ENCODE measurements at regions not wholly inside any gene's neighbourhood (a gene's known extent, or its start where the extent isn't known, plus 50 kb on each side); places are given as distances from the start of the nearest gene placed in this dataset.

DNA sequence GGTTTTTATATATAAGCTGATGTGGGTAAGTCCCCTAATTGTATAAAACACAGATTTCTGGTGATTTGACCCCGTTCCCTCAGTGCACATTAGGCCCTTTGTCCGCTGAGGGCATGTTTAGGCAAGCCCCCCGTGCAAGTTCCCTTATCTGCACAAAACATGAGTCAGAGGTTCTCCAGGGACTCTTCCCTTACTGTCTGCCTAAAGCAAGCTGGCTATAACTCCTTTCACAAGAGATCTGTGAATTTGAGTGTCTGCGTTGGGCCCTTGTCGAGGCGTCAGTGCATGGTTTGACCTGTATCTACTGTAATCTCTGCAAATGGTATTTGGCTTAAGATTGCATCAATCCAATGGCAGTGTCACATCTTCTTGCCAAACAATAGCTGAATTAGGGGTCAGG lies 712.8 kb downstream of the CDH8 start:
- DNase-seq (ENCODE audit: low read depth), result no peak

DNA sequence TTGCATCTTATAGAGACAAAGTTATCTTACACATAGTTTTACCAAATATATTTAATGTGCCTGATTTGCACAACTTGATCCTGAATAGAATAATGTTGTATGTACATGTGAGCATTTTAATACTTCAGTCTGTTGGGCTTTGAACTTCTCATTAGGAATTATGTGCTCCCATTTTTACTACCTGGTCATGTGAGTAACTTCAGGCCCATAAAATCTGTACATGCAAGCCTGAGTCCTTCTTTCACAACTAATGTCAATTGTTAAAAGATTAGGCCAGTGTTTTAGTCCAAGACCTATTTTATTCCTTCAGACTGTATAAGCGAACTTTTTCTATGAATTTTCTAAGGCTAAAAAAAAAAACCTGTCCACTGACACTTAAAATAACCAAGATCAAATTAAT lies 715.4 kb downstream of the CDH8 start:
- DNase-seq (ENCODE audit: low read depth), result no peak

DNA sequence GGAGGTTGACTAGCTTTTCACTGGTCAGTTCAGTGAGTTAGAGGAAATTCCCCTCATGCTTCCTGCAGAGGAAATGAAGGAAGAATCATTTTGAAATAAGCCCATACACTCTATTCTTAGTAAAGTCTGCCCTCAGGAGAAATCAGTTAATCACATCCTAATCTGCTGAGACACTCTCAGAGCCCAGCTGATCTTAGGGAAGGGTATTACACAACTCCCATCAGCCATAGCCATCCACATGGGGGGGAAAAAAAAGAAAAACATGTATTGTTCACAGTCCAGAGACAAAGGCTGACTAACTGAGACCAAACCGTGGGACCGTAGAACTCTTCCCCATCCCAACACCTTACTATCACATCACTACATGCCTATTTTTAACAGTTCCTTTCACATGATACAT lies 722.3 kb downstream of the CDH8 start:
- DNase-seq (ENCODE audit: low read depth), result no peak

DNA sequence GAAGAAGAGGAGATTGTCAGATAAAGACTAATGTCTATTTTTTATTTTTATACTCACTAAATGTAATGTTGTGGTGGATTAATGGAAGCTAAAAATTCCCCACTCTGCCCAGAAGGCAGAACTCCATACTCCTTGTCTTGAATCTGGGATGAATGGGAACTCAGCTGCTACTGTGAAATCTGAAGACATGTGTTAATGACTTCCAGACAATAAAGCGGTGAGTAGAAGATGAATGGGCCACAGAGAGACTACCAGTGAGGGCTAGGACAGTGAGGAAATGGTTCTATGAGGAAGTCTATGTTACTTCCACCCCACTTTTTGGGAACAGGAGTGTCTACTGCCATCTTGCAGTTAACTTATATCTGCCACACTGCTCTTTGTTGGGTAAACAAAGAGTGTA lies 726.9 kb downstream of the CDH8 start:
- no peak for DNase-seq (ENCODE audit: low read depth)

DNA sequence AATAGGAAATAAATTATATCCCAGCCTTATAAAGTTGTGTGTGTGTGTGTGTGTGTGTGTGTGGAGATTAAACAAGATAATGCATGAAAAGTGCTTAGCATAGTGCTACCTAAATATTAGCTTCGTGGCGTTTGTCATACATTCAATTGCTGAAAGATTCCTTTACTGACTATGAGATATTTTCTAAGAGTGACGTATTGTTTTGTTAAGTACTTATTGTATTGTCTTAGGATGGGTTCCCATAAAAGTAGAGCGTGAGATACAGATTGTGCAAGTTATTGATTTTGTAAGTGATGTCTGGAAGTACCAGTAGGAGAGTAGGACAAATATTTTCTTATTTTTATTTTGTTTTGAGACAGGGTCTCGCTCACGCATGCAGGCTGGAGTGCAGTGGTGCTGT lies 730.0 kb downstream of the CDH8 start:
- no peak for DNase-seq (ENCODE audit: low read depth)

DNA sequence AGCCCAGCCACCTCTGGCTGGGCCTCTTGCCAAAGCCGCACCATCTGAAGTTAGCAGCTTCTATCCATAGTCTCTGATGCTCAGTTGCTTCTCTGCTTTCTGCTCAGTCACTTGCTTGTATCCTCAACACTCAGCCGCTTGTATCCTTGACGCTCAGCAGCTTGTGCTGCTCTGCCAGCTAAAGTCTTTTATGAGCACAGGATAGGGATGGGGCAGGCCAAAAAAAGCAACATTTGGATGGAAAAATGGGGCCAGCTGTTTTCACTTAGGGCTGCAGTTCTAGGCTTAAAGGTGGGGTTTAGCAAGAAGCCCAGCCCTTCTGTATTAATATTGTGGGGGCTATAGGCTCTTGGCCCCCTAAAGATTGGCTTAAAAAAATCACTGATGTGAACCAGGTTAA lies 739.4 kb downstream of the CDH8 start:
- no peak for DNase-seq (ENCODE audit: low read depth)

DNA sequence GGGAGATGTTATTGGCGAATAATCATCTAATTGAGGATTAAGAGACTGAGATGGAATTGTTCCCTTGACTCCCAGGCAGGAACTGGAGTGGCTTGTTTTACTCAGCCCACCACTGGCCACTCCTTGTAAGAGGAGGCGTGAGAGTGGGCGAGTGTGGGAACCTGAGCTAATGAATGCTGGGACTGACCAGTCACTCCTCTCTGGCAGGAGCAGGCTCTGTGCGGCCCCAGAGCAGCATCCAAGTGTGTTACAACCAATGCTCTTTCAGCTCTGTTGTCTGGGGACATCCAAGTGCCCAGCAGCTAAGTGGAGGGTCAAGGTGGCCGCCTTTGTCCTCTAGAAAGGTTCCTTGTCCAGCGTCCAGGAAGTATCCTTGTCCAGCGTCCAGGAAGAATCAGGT lies 739.9 kb downstream of the CDH8 start:
- DNase-seq (ENCODE audit: low read depth), result no peak

DNA sequence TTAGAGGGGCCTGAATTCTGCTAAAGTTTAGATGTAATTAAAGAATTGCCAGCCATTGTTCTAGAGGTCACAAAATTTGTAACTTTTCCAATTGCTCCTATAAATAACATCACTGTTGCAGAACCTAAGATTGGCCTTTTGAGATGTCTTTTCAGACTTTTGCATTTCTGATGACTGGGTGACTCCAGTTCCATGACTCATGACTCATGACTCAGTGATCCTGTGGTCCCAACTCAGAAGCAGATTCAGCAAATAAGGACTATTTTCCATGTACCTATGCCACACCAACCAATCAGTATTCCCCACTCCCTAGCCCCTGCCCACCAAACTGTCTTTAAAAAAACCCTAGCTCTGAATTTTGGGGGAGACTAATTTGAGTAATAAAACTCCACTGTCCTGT lies 740.9 kb downstream of the CDH8 start:
- DNase-seq (ENCODE audit: low read depth), result no peak

DNA sequence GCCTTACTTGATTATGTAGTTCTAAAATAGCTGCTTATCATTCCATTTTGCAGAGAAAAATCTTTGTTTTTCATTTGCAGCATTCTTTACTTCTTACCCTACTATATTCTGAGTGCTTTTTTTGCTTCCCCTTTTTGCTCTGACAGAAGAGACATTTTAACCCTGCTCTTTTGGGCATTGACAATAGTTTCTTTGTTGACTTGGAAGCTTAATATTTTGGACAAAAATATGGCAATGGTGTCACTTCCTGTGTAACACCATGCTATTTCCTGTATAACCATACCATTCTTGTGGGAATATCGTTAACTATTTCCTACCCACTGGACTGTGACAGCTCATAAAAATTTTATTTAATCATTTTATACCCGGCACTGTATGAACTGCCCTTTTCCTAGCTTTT lies 747.1 kb downstream of the CDH8 start:
- no peak for DNase-seq (ENCODE audit: low read depth)

DNA sequence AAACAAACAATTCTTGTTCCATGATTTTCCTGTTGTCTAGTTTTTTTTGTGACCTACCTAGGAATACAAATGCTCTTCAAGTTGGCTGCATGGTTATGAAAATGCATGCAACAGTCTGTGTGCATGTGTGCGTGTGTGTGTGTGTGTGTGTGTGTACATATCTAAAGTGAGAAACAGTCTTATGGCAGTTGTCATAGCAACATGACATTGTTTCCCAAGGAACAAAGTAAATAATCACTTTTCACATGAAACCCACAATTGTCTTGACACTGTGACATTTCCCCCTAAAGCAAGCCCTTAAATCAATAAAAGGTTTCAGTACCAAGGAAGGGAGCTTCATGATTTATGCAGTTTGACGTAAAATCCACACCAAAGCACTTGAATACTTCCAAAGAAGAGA lies 758.4 kb downstream of the CDH8 start:
- DNase-seq (ENCODE audit: low read depth), result no peak

DNA sequence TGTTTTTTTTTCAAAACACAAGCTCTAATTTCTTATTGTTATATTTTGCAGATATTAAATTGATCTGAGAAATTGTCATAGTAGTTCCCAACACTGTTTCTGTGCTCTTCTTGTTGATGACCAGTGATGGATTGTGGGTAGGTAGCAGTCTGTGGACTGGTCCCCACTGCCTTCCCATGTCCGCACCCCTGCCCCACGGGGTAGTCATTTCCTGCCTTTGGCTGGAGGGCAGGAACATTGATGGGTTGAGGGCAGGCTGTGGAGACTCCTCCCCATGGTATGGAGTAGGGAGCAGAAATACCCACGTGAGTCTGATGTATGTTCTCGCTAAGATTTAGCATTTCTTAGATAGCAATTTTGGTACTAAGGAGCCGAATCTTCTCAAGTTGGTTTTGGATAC lies 762.0 kb downstream of the CDH8 start:
- DNase-seq (ENCODE audit: low read depth), result no peak

DNA sequence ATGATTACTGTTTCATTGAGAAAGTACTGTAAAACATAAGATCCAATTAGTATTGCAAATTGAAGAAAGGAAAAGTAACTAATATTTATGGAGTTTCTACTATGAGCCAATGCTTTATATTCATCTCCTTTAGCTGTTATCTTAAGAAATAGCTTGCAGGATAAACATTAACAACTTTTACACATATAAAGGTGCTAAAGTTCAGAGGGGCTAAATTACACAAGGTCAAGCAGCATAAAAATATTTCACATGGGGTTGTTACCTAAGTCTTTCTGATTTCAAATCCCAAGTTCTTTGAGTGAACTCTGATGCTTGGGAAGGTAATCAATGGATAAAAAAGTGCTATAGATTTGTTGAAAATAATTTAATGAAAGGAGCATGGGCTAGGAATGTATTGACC lies 765.5 kb downstream of the CDH8 start:
- DNase-seq (ENCODE audit: low read depth), result no peak

DNA sequence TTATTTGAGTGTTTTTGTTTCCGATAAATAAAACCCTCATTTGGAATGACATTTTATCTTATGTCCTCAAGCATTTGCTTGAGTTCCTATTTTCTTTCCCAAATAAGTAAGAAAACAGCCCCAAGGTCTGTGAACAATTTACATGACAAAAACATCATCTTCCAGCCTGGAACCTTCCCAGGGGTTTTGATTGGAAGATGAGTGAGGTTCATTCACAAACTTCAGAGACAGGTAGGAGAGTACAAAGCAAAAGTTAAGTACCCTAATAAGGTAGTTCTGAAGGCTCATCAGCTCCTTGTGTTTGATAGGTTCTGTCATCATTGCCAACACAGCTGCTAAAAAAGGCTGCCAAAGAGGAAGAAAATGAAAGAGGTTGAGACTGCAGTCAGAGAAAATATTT lies 772.8 kb downstream of the CDH8 start:
- DNase-seq (ENCODE audit: low read depth), result no peak

DNA sequence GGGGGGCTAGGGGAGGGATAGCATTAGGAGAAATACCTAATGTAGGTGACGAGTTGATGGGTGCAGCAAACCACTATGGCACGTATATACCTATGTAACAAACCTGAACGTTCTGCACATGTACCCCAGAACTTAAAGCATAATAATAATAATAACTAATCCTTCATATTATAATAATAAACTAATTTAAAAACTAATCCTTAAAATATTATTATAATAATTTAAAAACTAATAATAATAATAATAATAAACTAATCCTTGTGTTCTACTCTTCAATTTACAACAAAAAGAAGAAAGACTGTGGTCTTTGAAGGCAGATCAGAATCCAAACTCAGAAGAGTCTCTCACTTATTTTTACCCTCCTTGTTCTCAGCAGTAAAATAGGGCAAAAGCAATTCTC lies 774.9 kb downstream of the CDH8 start:
- DNase-seq (ENCODE audit: low read depth), result no peak

DNA sequence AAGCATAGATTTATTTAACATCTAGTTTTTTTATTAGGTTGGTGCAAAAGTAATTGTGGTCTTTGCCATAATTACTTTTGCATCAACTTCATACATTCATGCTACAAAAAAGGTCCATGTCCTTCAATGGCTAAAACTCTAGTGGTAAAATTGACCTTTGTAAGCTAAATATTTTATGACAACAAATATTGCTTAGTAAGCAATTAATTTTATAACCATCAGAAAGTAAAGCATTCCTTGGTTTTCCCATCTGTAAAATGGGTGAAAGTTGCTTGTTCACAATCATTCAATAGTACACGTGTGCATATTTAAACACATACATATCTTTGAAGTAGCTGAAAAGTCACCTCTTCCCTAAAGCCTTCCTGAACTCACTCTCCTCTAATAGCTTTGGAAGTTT lies 789.6 kb downstream of the CDH8 start:
- DNase-seq (ENCODE audit: low read depth), result no peak

DNA sequence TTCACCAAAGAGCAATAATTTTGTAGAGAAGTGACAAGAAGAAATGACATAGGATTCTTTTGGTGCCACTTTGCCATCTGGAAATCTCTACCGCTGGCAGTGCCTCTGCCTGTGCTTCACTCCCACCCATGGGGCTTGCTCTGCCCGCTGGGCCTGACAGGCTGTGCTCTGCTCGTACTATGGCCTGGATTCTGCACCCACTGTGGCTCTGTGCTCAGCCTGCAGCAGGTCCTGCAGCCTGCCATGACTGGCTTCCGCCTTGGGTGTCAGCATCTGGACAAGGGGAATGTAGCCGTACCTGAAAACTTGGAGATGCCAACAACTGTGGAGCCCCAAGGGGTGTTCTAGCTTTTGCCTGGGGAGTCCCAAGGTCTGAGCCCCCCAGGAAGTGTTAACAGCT lies 792.3 kb downstream of the CDH8 start:
- no peak for DNase-seq (ENCODE audit: low read depth)

DNA sequence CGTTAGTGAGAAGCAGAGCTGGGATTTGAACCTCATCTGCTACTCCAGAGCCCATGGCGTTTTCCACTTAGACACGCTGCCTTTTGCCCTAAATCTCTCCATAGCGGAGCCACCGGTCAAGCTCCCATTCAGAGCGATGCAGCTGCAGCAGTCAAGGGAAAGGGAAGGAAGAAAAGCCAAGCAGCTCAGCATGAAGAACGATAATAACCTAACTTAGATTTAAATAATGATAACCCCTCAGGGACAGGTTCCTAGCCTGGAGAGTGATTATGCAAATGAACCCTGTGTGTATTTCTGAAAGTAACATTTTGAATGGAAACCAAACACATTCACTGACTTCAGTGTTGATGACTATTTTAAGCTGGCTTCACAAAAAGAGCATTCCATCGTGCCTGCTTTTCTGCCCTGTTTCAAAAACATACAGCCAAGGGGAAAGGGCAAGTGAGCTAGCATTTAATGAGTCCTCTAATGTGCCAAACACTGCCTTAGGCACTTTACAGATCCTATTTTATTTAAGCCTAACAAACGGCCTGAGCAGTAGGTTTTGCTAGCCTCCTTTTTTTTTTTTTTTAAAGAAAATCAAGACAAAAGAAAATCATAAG lies 798.3 kb downstream of the CDH8 start:
- no peak for DNase-seq (ENCODE audit: low read depth)

DNA sequence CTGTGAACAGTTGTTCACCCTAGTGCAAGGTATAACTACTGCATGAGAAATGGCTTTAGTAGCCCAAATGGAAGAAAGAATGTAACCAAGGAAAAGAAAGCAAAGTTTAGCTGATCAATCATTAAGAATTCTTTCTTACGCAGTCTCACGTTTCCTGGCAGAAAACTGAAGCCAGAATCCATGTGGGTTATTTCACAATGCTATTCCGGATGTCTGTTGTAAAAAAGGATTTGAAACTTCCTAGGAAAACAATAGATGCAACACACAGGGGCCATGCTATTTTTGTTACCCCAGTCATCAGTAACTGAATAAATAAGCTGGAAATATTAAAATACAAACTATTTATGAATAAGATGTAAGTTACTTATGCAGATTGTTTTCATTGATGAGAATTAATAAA lies 802.5 kb downstream of the CDH8 start:
- no peak for DNase-seq (ENCODE audit: low read depth)

DNA sequence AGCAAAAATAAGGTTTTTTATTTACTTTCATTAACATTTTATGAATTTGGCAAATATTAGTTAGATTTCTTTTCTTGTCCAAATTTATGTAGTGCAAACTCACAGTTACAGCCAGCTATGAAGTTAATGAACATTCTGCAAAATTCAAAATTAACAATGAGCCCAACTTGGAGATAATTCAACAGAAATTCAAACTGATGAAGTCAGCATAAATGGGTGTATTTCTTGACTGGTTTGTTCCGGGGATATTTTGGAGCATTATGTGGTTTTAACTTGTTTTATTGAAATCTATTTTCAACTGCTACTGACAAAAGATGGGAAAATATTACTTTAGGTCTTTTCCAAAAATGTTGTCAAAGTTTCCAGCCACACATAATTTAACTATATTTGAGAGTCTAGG lies 807.9 kb downstream of the CDH8 start:
- DNase-seq (ENCODE audit: low read depth), result no peak

DNA sequence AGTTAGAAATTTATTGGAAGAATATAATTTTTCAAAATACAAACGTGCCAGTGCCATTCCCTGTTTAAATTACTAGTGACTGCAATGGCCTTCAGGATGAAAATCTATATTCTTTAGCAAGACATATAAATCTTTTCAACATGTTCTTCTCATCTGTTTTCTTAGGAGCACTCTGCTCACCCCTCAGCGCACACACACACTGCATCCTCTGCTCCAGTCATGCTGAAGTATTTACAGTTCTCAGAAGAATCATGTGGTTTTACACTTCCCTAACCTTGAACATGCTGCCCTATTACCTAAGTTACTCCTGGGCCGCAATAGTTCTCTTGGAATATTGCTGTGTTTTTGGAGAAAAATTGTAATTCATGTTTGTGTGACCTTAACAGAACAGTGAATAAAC lies 820.6 kb downstream of the CDH8 start:
- no peak for DNase-seq (ENCODE audit: low read depth)

DNA sequence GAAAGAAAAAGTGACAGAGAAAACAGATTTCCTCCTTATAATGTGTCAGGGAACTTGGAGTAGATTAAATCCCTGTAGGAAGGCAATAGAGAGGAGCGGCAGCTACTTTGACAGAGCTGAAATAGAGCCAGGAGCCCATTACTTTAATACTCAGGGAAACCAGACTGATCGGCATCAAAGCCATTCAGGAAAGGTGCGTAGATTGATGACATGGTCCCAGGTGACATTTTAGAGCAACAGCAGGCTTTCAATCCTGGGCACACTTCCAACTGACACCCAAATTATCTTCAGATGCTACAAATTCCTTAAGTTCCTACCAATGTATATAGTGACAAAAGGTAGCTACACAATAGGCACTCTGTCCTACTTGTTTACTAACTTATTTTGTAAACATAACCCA lies 821.5 kb downstream of the CDH8 start:
- no peak for DNase-seq (ENCODE audit: low read depth)

DNA sequence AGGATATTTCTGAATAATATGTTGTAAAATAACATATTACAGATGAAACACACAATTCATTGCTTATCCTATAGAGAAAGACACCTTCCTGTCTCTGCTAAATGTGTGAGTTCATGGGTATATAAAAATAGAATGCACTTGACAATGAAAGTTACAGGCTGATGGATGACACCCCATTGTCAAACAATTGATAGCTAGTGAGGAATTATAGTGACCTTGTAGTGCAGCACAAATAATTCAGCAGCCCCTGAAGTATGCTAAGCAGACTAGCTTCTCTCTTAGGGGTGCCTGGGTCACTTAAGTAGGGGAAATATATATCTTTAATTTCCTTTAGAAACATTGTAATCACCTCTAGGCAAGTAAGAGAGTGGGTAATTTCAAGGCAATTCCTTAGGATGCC lies 826.2 kb downstream of the CDH8 start:
- no peak for DNase-seq (ENCODE audit: low read depth)

DNA sequence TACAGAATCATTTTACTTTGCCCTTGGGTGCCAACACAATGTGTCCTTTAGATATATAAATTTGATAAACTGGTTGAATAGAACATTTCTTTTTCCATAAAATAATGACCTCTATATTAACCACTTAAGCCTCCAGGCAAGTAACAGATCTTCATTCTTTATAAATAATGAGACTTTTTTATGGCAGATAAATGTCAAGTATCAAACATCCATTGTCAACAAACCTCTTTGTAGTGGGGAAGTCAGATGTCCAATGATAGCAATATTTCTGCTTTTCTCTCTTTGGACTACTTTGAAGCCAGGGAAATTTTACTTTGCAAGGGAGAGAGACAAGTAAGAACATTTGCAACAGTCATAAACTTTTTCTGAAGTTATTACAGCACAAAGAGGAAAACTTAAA lies 841.2 kb downstream of the CDH8 start:
- no peak for DNase-seq (ENCODE audit: low read depth)

DNA sequence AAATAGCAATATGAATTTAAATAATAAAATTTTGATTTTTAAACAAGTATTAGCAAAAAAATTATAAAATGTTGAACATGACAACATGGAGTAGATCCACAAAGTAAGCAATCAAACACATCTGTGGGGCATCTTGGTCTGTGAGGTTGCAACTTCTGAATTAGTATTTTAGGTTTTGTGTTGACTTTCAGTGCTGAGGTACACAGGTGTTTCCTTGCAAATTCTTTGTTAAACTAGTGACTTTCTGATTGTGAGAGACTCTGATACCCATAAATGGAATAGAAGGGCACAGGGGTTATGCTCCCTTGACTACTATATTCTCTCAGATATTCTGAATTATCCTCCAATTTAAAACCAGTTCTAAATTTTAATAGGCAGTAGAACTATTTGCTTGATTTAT lies 841.7 kb downstream of the CDH8 start:
- no peak for DNase-seq (ENCODE audit: low read depth)

DNA sequence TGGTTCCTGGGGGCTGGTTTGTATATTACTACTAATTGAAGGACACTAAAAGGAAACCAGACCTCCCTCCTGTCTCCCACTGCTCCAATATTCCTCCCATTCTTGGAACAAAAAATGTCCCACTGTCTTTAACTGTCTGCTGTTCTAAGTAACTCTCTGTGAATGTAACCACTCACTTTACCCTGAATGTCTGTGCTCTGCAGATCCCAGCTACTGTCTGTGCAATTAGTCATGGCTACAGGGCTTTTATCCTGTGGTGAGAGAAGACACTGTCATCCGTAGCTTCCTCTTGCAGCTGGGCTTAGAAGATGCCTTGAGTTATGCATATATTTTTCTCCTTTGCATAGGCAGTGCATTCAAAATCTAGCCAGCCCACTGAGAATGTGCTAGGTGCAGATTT lies 853.8 kb downstream of the CDH8 start:
- no peak for DNase-seq (ENCODE audit: low read depth)
